HL-60 (cell line): ENCODE measurements at regions not wholly inside any gene's neighbourhood (a gene's known extent, or its start where the extent isn't known, plus 50 kb on each side); places are given as distances from the start of the nearest gene placed in this dataset.

Experiments used
- DNase-seq, 2 experiments: peaks; one replicate each; pipeline ENCODE4 v3.0.0-alpha.2; 2010 to 2020; ENCODE audit warnings: low read depth in 1 of 2, low spot score in 1 of 2
- H3K27ac ChIP-seq: fragments of 250-450 bp; sonication (Bioruptor Pico); replicated peaks from 2 replicates; pipeline ENCODE4 v1.5.1; 2020; ENCODE audit warnings: mild to moderate bottlenecking, moderate library complexity
- H3K27me3 ChIP-seq: fragments of 250-450 bp; sonication (Bioruptor Pico); 2 replicates; pipeline ENCODE4 v1.5.1; 2021; ENCODE audit warnings: mild to moderate bottlenecking, moderate library complexity; ENCODE audit not compliant: insufficient read depth, poor library complexity, severe bottlenecking
- H3K4me3 ChIP-seq: replicated peaks from 2 replicates; pipeline ENCODE4 v1.5.1; 2011; ENCODE audit warnings: mild to moderate bottlenecking, control low read depth, low read length; ENCODE audit not compliant: insufficient read depth
- CTCF ChIP-seq: IDR thresholded peaks from one replicate; pipeline ENCODE4 v1.5.1; 2011; ENCODE audit warnings: low read length, control low read depth, inconsistent platforms; ENCODE audit not compliant: insufficient read depth
- GABPA ChIP-seq: IDR thresholded peaks from 2 replicates; pipeline ENCODE4 v1.6.1; 2012; ENCODE audit warnings: low read depth
- POLR2AphosphoS5 ChIP-seq: IDR thresholded peaks from 2 replicates; pipeline ENCODE4 v1.6.1; 2012; ENCODE audit warnings: low read depth
- REST ChIP-seq: IDR thresholded peaks from 2 replicates; pipeline ENCODE4 v1.6.1; 2012; ENCODE audit warnings: low read depth; ENCODE audit not compliant: insufficient replicate concordance
- SPI1 ChIP-seq: IDR thresholded peaks from 2 replicates; pipeline ENCODE4 v1.6.1; 2012; ENCODE audit warnings: low read depth, mild to moderate bottlenecking, borderline replicate concordance

GRCh38 chr5:130731839-130732238, 433.2 kb downstream of the HINT1 start:
- DNase-seq = no peak
- Histone ChIP-seq H3K4me3 (no peak overlapping the region), H3K27ac (no peak overlapping the region), H3K27me3 (no peaks in the 10 kb centered on the region)
- TF ChIP-seq POLR2AphosphoS5 (no peak), GABPA (no peak), REST (no peak), SPI1 (no peak), CTCF (no peak)

- no peak overlapping the region for H3K27ac ChIP-seq
- no peak for DNase-seq
- H3K27me3 ChIP-seq = no peaks in the 10 kb centered on the region
- TF ChIP-seq REST (no peak), POLR2AphosphoS5 (no peak), GABPA (no peak), SPI1 (no peak), CTCF (no peak)
- H3K4me3 ChIP-seq = no peak overlapping the region
Measured at GRCh38 chr5:130729541-130729940, 435.5 kb downstream of the HINT1 start.

- H3K4me3 ChIP-seq = no peak overlapping the region
- TF ChIP-seq CTCF (no peak), GABPA (no peak), REST (no peak), SPI1 (no peak), POLR2AphosphoS5 (no peak)
- H3K27ac ChIP-seq = no peak overlapping the region
- H3K27me3 ChIP-seq = no peaks in the 10 kb centered on the region
- DNase-seq = no peak
Measured at GRCh38 chr5:130727830-130728229, 437.2 kb downstream of the HINT1 start.
